Activated CD8-positive, alpha-beta T cell treated with anti-CD3 and anti-CD28 coated beads, Interleukin-2, amount 10 ng/mL, durations not matched to agents 7 days and 5 days (primary cell): ENCODE measurements at regions not wholly inside any gene's neighbourhood (a gene's known extent, or its start where the extent isn't known, plus 50 kb on each side); places are given as distances from the start of the nearest gene placed in this dataset.

Experiments
- ATAC-seq: fragments of 150-1000 bp; cut with Tn5 transposase; one replicate; pipeline ENCODE4 v1.10.0; 2021; ENCODE audit warnings: moderate library complexity
- CTCF ChIA-PET: fragments of 350-600 bp; sonication (Branson Sonifier 250); formaldehyde crosslinking; loops from one replicate; lab custom pipeline; 2021; ENCODE audit warnings: antibody characterized with exemption; lab: Charles Lee
- POLR2A ChIA-PET: fragments of 350-600 bp; sonication (Branson Sonifier 250); formaldehyde crosslinking; loops from one replicate; lab custom pipeline; 2021; ENCODE audit warnings: antibody characterized with exemption; lab: Charles Lee
- DNase-seq: peaks from one replicate; pipeline ENCODE4 v3.0.0-alpha.2; 2020
- H3K27ac Mint-ChIP-seq: one replicate; pipeline ENCODE4 v1.8.0; 2021; ENCODE audit warnings: mild to moderate bottlenecking, mixed read lengths
- H3K27me3 Mint-ChIP-seq: one replicate; pipeline ENCODE4 v1.8.0; 2021; ENCODE audit warnings: low read depth, mixed read lengths
- H3K36me3 Mint-ChIP-seq: one replicate; pipeline ENCODE4 v1.8.0; 2021; ENCODE audit warnings: low read depth, mixed read lengths
- H3K4me1 Mint-ChIP-seq: one replicate; pipeline ENCODE4 v1.8.0; 2021; ENCODE audit warnings: low read depth, mixed read lengths
- H3K4me3 Mint-ChIP-seq: one replicate; pipeline ENCODE4 v1.8.0; 2021; ENCODE audit warnings: mild to moderate bottlenecking, mixed read lengths
- H3K9me3 Mint-ChIP-seq: one replicate; pipeline ENCODE4 v1.8.0; 2022; ENCODE audit warnings: mixed read lengths; ENCODE audit not compliant: insufficient read depth

GRCh38 chr2:158004126-158004764, 97.4 kb upstream of the UPP2 start:
- ChIA-PET CTCF (no interaction called here), POLR2A (no interaction called here)
- no peaks in the 10 kb centered on the region for H3K36me3 Mint-ChIP-seq
- H3K9me3 Mint-ChIP-seq = no peaks in the 10 kb centered on the region
- DNase-seq (no peak), ATAC-seq (no peak)
- H3K4me3 Mint-ChIP-seq = no peak overlapping the region
- H3K27ac Mint-ChIP-seq = no peak overlapping the region
- peaks cover 5% of the 10 kb centered on the region for H3K4me1 Mint-ChIP-seq
- peaks cover 2% of the 10 kb centered on the region for H3K27me3 Mint-ChIP-seq

GRCh38 chr2:158002079-158002478, 99.6 kb upstream of the UPP2 start:
- no peaks in the 10 kb centered on the region for H3K9me3 Mint-ChIP-seq
- CTCF ChIA-PET = interaction anchor here (0.7 to 1.0 kb wide), 3 partner anchors 9 to 225 kb away, joined by 3 read pairs; no protein-coding TSS in a partner anchor
- peaks cover 3% of the 10 kb centered on the region for H3K4me1 Mint-ChIP-seq
- no peak for ATAC-seq
- POLR2A ChIA-PET = no interaction called here
- no peak overlapping the region for H3K27ac Mint-ChIP-seq
- H3K27me3 Mint-ChIP-seq = no peaks in the 10 kb centered on the region
- H3K36me3 Mint-ChIP-seq = no peaks in the 10 kb centered on the region
- no peak overlapping the region for H3K4me3 Mint-ChIP-seq
- no peak for DNase-seq

- H3K27me3 Mint-ChIP-seq = peaks cover 3% of the 10 kb centered on the region
Observed at GRCh38 chr2:157996799-157997198, 104.9 kb upstream of the UPP2 start.

GRCh38 chr2:157995117-157995516, 106.6 kb upstream of the UPP2 start:
- Mint-ChIP-seq H3K36me3 (no peaks in the 10 kb centered on the region), H3K4me3 (no peak overlapping the region), H3K4me1 (no peaks in the 10 kb centered on the region), H3K27me3 (peaks cover 5% of the 10 kb centered on the region), H3K9me3 (no peaks in the 10 kb centered on the region), H3K27ac (no peak overlapping the region)
- CTCF ChIA-PET = interaction anchor here (0.6 to 2.8 kb wide), 2 partner anchors 388 to 693 kb away, joined by 3 to 10 read pairs; no protein-coding TSS in a partner anchor
- POLR2A ChIA-PET = no interaction called here
- ATAC-seq (no peak), DNase-seq (no peak)

More at GRCh38 chr2:157996799-157997198, 104.9 kb upstream of the UPP2 start:
- H3K36me3 Mint-ChIP-seq = no peaks in the 10 kb centered on the region
- H3K4me3 Mint-ChIP-seq = no peak overlapping the region
- no peaks in the 10 kb centered on the region for H3K9me3 Mint-ChIP-seq
- no peak overlapping the region for H3K27ac Mint-ChIP-seq
- POLR2A ChIA-PET = no interaction called here
- CTCF ChIA-PET = interaction anchor here (0.7 to 2.8 kb wide), 6 partner anchors 10 to 694 kb away, joined by 3 to 10 read pairs (median 3); no protein-coding TSS in a partner anchor
- DNase-seq (no peak), ATAC-seq (no peak)
- no peaks in the 10 kb centered on the region for H3K4me1 Mint-ChIP-seq

DNA sequence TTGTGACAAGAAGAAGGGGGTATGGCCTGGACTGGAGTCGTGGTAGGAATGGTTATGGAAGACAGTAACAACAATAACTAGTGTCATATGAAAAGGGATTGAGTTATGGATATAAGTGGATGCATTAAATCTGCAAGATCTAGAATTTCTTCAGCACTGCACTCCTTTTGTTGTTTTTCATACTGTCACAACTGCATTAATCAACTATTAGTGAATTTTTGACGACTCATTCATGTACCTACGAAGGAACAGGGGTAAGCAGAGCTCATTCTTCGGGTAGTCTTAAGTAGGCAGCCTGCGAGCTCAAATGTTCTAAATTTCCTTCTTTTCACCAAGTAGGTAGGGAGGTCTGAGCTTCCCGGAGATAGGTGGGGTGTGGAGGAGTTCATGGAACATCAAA, 109.7 kb upstream of the UPP2 start:
- H3K27me3 Mint-ChIP-seq = peaks cover 5% of the 10 kb centered on the region
- H3K4me1 Mint-ChIP-seq = no peaks in the 10 kb centered on the region
- DNase-seq = no peak
- CTCF ChIA-PET = interaction anchor here (1.5 to 1.8 kb wide), 2 partner anchors 20 to 690 kb away, joined by 3 to 5 read pairs; no protein-coding TSS in a partner anchor
- POLR2A ChIA-PET = no interaction called here
- no peak for ATAC-seq
- H3K27ac Mint-ChIP-seq = no peak overlapping the region
- no peaks in the 10 kb centered on the region for H3K9me3 Mint-ChIP-seq
- H3K36me3 Mint-ChIP-seq = no peaks in the 10 kb centered on the region
- H3K4me3 Mint-ChIP-seq = no peak overlapping the region

- H3K36me3 Mint-ChIP-seq = no peaks in the 10 kb centered on the region
- no peak overlapping the region for H3K27ac Mint-ChIP-seq
- H3K9me3 Mint-ChIP-seq = no peaks in the 10 kb centered on the region
- CTCF ChIA-PET = interaction anchor here (1.2 kb wide), 1 partner anchor 88 kb away, joined by 3 read pairs; no protein-coding TSS in a partner anchor
- H3K27me3 Mint-ChIP-seq = peaks cover 5% of the 10 kb centered on the region
- H3K4me1 Mint-ChIP-seq = no peaks in the 10 kb centered on the region
- POLR2A ChIA-PET = no interaction called here
- DNase-seq (no peak), ATAC-seq (no peak)
- H3K4me3 Mint-ChIP-seq = no peak overlapping the region
Observed at GRCh38 chr2:157990173-157990572, 111.5 kb upstream of the UPP2 start.

DNA sequence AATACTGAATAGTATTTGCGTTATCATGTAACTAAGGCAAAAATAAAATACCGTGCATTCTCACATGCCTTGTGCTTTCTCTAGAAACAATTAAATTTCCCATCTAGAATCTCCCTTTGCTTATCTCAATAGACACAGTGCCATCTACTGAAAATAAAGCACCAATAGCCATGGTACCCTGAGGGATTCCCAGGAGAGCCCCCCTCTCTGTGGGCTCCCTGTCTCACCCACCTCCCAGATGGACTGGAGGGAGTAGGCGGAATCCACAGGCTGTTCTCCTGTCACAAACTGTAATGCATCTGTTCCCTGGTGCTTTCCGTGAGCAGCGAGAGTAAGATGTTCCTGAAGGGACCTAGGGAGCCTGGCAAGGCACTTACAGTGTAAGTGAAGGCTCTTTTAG, 112.4 kb upstream of the UPP2 start:
- CTCF ChIA-PET = no interaction called here
- Mint-ChIP-seq H3K4me1 (no peaks in the 10 kb centered on the region), H3K27ac (no peak overlapping the region), H3K4me3 (no peak overlapping the region), H3K36me3 (no peaks in the 10 kb centered on the region), H3K9me3 (no peaks in the 10 kb centered on the region), H3K27me3 (peaks cover 5% of the 10 kb centered on the region)
- no peak for DNase-seq
- no peak for ATAC-seq
- POLR2A ChIA-PET = no interaction called here

DNA sequence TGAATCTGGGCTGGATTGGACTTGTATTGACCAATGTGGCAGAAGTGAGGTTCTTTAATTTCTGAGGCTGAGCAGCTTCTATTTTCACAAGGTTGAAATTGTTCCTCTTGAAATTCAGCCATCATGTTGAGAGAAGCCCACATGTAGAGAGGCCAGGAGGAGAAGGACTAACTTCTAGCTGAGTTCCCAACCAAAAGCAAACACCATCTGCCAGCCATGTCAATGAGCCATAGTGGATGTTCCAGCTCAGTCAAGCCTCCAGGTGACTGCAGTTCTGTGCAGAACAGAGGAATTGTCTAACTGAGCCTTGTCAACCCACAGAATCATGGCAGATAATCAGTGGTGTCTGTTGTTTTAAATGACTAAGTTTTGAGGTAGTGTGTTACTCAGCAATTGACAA, 110.6 kb upstream of the ACVR1 start:
- Mint-ChIP-seq H3K36me3 (no peaks in the 10 kb centered on the region), H3K27ac (no peak overlapping the region), H3K4me1 (no peaks in the 10 kb centered on the region), H3K27me3 (peaks cover 2% of the 10 kb centered on the region), H3K4me3 (no peak overlapping the region), H3K9me3 (no peaks in the 10 kb centered on the region)
- ChIA-PET CTCF (interaction anchor here (0.8 kb wide), 1 partner anchor 10 kb away, joined by 3 read pairs; no protein-coding TSS in a partner anchor), POLR2A (interaction anchor here (0.6 kb wide), 1 partner anchor 89 kb away, joined by 3 read pairs; no protein-coding TSS in a partner anchor)
- ATAC-seq (no peak), DNase-seq (no peak)

GRCh38 chr2:157984866-157985265, 108.7 kb upstream of the ACVR1 start:
- ChIA-PET CTCF (no interaction called here), POLR2A (no interaction called here)
- no peaks in the 10 kb centered on the region for H3K9me3 Mint-ChIP-seq
- no peaks in the 10 kb centered on the region for H3K4me1 Mint-ChIP-seq
- no peaks in the 10 kb centered on the region for H3K27me3 Mint-ChIP-seq
- ATAC-seq (no peak), DNase-seq (no peak)
- H3K4me3 Mint-ChIP-seq = no peak overlapping the region
- no peaks in the 10 kb centered on the region for H3K36me3 Mint-ChIP-seq
- H3K27ac Mint-ChIP-seq = no peak overlapping the region

DNA sequence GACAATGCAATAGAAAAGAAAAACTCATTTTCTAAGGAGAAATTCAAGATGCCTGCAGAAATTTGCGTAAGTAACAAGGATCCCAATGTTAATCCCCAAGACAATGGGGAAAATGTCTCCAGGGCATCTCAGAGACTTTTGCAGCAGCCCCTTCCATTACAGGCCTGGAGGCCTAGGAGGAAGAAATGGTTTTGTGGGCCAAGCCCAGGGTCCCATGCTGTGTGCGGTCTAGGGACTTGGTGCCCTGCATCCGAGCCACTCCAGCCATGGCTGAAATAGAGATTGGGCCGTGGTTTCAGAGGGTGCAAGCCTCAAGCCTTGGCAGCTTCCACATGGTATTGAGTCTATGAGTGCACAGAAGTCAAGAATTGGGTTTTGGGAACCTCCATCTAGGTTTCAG, 103.9 kb upstream of the ACVR1 start:
- no peaks in the 10 kb centered on the region for H3K9me3 Mint-ChIP-seq
- H3K27ac Mint-ChIP-seq = no peak overlapping the region
- peaks cover 3% of the 10 kb centered on the region for H3K36me3 Mint-ChIP-seq
- H3K27me3 Mint-ChIP-seq = peaks cover 2% of the 10 kb centered on the region
- ChIA-PET CTCF (no interaction called here), POLR2A (no interaction called here)
- no peak overlapping the region for H3K4me3 Mint-ChIP-seq
- H3K4me1 Mint-ChIP-seq = no peaks in the 10 kb centered on the region
- no peak for DNase-seq
- ATAC-seq = no peak

GRCh38 chr2:157971702-157972101, 95.6 kb upstream of the ACVR1 start:
- H3K4me3 Mint-ChIP-seq = no peak overlapping the region
- H3K27ac Mint-ChIP-seq = no peak overlapping the region
- ATAC-seq (no peak), DNase-seq (no peak)
- no peaks in the 10 kb centered on the region for H3K4me1 Mint-ChIP-seq
- H3K9me3 Mint-ChIP-seq = no peaks in the 10 kb centered on the region
- POLR2A ChIA-PET = no interaction called here
- H3K27me3 Mint-ChIP-seq = peaks cover 7% of the 10 kb centered on the region
- H3K36me3 Mint-ChIP-seq = no peaks in the 10 kb centered on the region
- CTCF ChIA-PET = interaction anchor here (1.1 kb wide), 1 partner anchor 20 kb away, joined by 3 read pairs; no protein-coding TSS in a partner anchor

GRCh38 chr2:157967856-157968255, 91.7 kb upstream of the ACVR1 start:
- ChIA-PET CTCF (no interaction called here), POLR2A (no interaction called here)
- H3K27me3 Mint-ChIP-seq = peaks cover 5% of the 10 kb centered on the region
- H3K9me3 Mint-ChIP-seq = no peaks in the 10 kb centered on the region
- DNase-seq (no peak), ATAC-seq (no peak)
- no peaks in the 10 kb centered on the region for H3K4me1 Mint-ChIP-seq
- H3K27ac Mint-ChIP-seq = no peak overlapping the region
- H3K4me3 Mint-ChIP-seq = no peak overlapping the region
- H3K36me3 Mint-ChIP-seq = no peaks in the 10 kb centered on the region
